Head of caudate nucleus (tissue), 42 donors: ENCODE measurements at regions not wholly inside any gene's neighbourhood (a gene's known extent, or its start where the extent isn't known, plus 50 kb on each side); places are given as distances from the start of the nearest gene placed in this dataset.
"Not testable (repeated sequence)": the region's sequence is repeated elsewhere in the genome, so short reads cannot be mapped to it uniquely, and the experiment has no call there.

Source experiments
- DNase-seq, 42 donors: peaks; one replicate each; pipeline versions ENCODE4 v3.0.0 to v3.0.0-alpha.2; 2020 to 2021; ENCODE audit warnings: mixed read lengths in 7 of 42
- intact Hi-C: fragments of 100-400 bp; cut with DNase I; formaldehyde crosslinking; loops from one replicate; pipeline ENCODE4 v1.15.0; 2022

GRCh38 chr13:68636784-68637183 lies 1406.6 kb upstream of the PCDH9 start:
- DNase-seq: no peak
- intact Hi-C loops: no loop called here

- DNase-seq: no peak
- intact Hi-C loops: no loop called here
These were observed 1398.9 kb upstream of the PCDH9 start for GRCh38 chr13:68628994-68629393.

GRCh38 chr13:68627379-68627778 lies 1397.2 kb upstream of the PCDH9 start:
- no peak for DNase-seq
- intact Hi-C loops: no loop called here

- intact Hi-C loops: no loop called here
- DNase-seq: no peak
These were observed 1386.6 kb upstream of the PCDH9 start for GRCh38 chr13:68616600-68617222.

GRCh38 chr13:68609661-68610060 lies 1379.5 kb upstream of the PCDH9 start:
- intact Hi-C loops: no loop called here
- no peak for DNase-seq

- intact Hi-C loops: no loop called here
- no peak for DNase-seq
These were observed 1378.0 kb upstream of the PCDH9 start for GRCh38 chr13:68608147-68608546.

- intact Hi-C loops: no loop called here
- DNase-seq: no peak
These were observed 1367.5 kb upstream of the PCDH9 start for GRCh38 chr13:68597641-68598040.

- intact Hi-C loops: no loop called here
- DNase-seq: no peak
These were observed 1358.5 kb upstream of the PCDH9 start for GRCh38 chr13:68588623-68589022.

- no peak for DNase-seq
- intact Hi-C loops: no loop called here
These were observed 1354.6 kb upstream of the PCDH9 start for GRCh38 chr13:68584776-68585175.

GRCh38 chr13:68574053-68574452 lies 1343.9 kb upstream of the PCDH9 start:
- intact Hi-C loops: no loop called here
- no peak for DNase-seq

GRCh38 chr13:68551701-68552522 lies 1321.8 kb upstream of the PCDH9 start:
- DNase-seq: no peak
- intact Hi-C loops: no loop called here

GRCh38 chr13:68550330-68550729 lies 1320.2 kb upstream of the PCDH9 start:
- DNase-seq: no peak
- intact Hi-C loops: no loop called here

GRCh38 chr13:68540244-68540643 lies 1310.1 kb upstream of the PCDH9 start:
- no peak for DNase-seq
- intact Hi-C loops: no loop called here

- no peak for DNase-seq
- intact Hi-C loops: no loop called here
These were observed 1305.2 kb upstream of the PCDH9 start for GRCh38 chr13:68535329-68535728.

GRCh38 chr13:68527167-68527566 lies 1297.0 kb upstream of the PCDH9 start:
- intact Hi-C loops, DNase-seq: not testable (repeated sequence)

GRCh38 chr13:68523838-68524424 lies 1293.8 kb upstream of the PCDH9 start:
- intact Hi-C loops: no loop called here
- DNase-seq: no peak

- intact Hi-C loops: no loop called here
These were observed 1292.0 kb upstream of the PCDH9 start for GRCh38 chr13:68522184-68522583.

GRCh38 chr13:68509734-68510621 lies 1279.8 kb upstream of the PCDH9 start:
- intact Hi-C loops: no loop called here
- no peak for DNase-seq

More at GRCh38 chr13:68522184-68522583, 1292.0 kb upstream of the PCDH9 start:
- DNase-seq: no peak

GRCh38 chr13:68506888-68507551 lies 1276.9 kb upstream of the PCDH9 start:
- intact Hi-C loops: no loop called here
- DNase-seq: no peak
